Uterus (tissue), 3 donors: ENCODE measurements at regions not wholly inside any gene's neighbourhood (a gene's known extent, or its start where the extent isn't known, plus 50 kb on each side); places are given as distances from the start of the nearest gene placed in this dataset.

Source experiments
- DNase-seq, 2 donors: peaks; one replicate each; pipeline ENCODE4 v3.0.0-alpha.2; 2019 to 2020
- H3K27ac ChIP-seq, 2 donors: fragments of 200-600 bp; sonication (generic); 1 replicate in 1 of 2; 2 replicates in 1 of 2; pipeline ENCODE4 v1.5.1; 2016 to 2018
- H3K27me3 ChIP-seq, 2 donors: fragments of 200-600 bp; sonication (generic); one replicate each; pipeline ENCODE4 v1.5.1; 2018 to 2019; ENCODE audit warnings: control low read depth in 1 of 2
- H3K36me3 ChIP-seq, 2 donors: fragments of 200-600 bp; sonication (generic); one replicate each; pipeline ENCODE4 v1.5.1; 2019; ENCODE audit warnings: control low read depth in 1 of 2
- H3K4me1 ChIP-seq, 2 donors: fragments of 200-600 bp; sonication (generic); one replicate each; pipeline ENCODE4 v1.5.1; 2018 to 2019; ENCODE audit warnings: control low read depth in 1 of 2
- H3K4me3 ChIP-seq, 2 donors: fragments of 200-600 bp; sonication (generic); 1 replicate in 1 of 2; 2 replicates in 1 of 2; pipeline ENCODE4 v1.5.1; 2018 to 2019; ENCODE audit warnings: mild to moderate bottlenecking in 1 of 2
- H3K9me3 ChIP-seq, 2 donors: fragments of 200-600 bp; sonication (generic); one replicate each; pipeline ENCODE4 v1.5.1; 2019; ENCODE audit warnings: control low read depth in 1 of 2
- CTCF ChIP-seq, 4 experiments: fragments of 200-600 bp in 2 of 4; fragments of 450-650 bp in 2 of 4; sonication (generic) in 2 of 4; IDR thresholded peaks; one replicate each; pipeline ENCODE4 v1.5.1; 2016 to 2019; ENCODE audit warnings: antibody characterized with exemption in 4 of 4, mild to moderate bottlenecking in 2 of 4, moderate library complexity in 1 of 4
- POLR2A ChIP-seq, 2 donors: fragments of 450-650 bp; IDR thresholded peaks; one replicate each; pipeline ENCODE4 v1.6.1; 2016; ENCODE audit warnings: antibody characterized with exemption in 2 of 2, mild to moderate bottlenecking in 1 of 2, moderate library complexity in 1 of 2
- intact Hi-C: fragments of 100-400 bp; cut with DNase I; formaldehyde crosslinking; loops from one replicate; pipeline ENCODE4 v1.15.1; 2023; ENCODE audit warnings: low total_unique reads
- donor health status: DM: yes; HTN: yes; CAD: no.

- no peak for DNase-seq
- Histone ChIP-seq H3K27ac (no peak overlapping the region), H3K36me3 (no peaks in the 10 kb centered on the region), H3K9me3 (no peaks in the 10 kb centered on the region), H3K4me3 (no peak overlapping the region), H3K27me3 (no peaks in the 10 kb centered on the region), H3K4me1 (no peaks in the 10 kb centered on the region)
- no peak for TF ChIP-seq CTCF (IDR thresholded peaks at IDR 0.05)
- intact Hi-C loops, result no loop called here
These were observed 229.9 kb upstream of the FOXN3 start for GRCh38 chr14:89646971-89647370.

DNA sequence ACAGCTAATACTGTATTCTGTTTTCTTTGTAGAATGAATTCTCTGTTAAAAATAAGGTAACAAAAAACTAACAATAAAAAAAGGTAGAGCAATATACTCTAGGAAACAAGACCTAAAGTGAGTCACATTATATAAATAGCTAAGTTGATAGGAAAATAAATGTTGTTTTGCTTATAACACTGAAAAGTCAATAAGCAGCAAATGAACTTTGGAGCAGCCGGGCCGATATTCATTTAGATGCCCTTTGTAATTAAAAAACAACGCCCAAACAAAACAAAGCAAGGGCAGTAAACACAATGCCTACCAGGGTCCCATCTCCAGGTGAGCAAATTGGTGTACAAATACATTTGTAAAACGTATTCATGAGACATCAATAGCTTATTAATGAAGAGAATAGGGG lies 227.6 kb upstream of the FOXN3 start:
- no peaks in the 10 kb centered on the region for H3K36me3 ChIP-seq
- no peaks in the 10 kb centered on the region for H3K27me3 ChIP-seq
- no peak overlapping the region for H3K27ac ChIP-seq
- H3K4me3 ChIP-seq, result no peak overlapping the region
- intact Hi-C loops, result no loop called here
- no peak for DNase-seq
- TF ChIP-seq CTCF (IDR thresholded peaks at IDR 0.05) (no peak), POLR2A (IDR thresholded peaks at IDR 0.05) (no peak)
- no peaks in the 10 kb centered on the region for H3K4me1 ChIP-seq
- H3K9me3 ChIP-seq, result no peaks in the 10 kb centered on the region

DNA sequence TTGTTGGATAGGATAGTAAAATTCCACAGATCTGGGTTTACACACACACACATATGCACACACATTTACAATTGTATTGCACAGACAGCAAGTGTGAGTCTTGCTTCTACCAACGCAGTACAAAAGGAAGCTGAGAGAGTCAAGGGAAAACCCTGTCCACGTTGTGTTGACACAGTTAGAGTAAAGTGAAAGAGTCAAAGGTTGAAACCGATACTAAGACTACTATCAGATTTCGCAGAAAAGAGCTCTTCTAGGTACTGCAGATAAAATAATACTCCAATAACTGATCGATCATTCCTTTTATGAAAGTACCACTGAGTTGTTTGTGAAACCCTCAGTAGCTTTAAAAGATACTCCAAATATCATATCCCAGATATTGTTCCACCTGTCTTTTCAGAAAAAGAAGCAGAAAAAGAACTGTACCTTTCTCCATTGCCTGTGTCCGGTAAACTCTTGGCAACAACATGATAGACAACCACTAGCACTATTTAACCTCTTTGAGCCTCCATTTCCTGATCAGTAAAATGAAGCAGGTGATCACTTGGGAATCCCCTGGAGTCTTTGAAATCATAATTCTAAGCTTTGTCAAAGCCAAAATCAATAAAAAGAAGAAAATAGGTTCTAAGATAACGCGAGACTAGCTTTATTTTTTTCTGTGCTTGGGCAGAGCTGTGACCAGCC lies 224.6 kb upstream of the FOXN3 start:
- intact Hi-C loops, result no loop called here
- H3K27me3 ChIP-seq, result no peaks in the 10 kb centered on the region
- H3K36me3 ChIP-seq, result no peaks in the 10 kb centered on the region
- H3K9me3 ChIP-seq, result no peaks in the 10 kb centered on the region
- H3K4me3 ChIP-seq, result no peak overlapping the region
- H3K4me1 ChIP-seq, result no peaks in the 10 kb centered on the region
- TF ChIP-seq POLR2A (IDR thresholded peaks at IDR 0.05), result no peak
- H3K27ac ChIP-seq, result no peak overlapping the region
- DNase-seq, result no peak

DNA sequence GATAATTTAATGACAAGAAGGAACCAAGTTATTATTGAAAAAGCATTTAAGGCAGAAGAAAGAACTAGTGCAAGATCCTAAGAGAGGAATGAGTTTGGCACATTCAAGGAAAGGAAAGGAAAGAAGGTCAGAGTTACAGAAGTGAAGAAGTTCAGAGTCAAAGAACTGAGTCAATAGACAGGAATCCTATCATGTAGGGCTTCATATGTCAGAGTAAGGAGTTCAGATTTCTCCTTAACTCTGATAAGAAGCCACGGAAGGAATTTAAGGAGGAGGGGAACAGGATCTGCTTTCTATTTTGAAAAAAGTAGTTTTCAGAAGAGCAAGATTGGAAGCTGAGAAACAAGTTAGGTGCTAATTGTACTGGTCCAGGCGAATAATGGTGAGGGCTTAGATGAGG lies 223.1 kb upstream of the FOXN3 start:
- Histone ChIP-seq H3K4me1 (no peaks in the 10 kb centered on the region), H3K27me3 (no peaks in the 10 kb centered on the region), H3K27ac (no peak overlapping the region), H3K9me3 (no peaks in the 10 kb centered on the region), H3K36me3 (no peaks in the 10 kb centered on the region), H3K4me3 (no peak overlapping the region)
- DNase-seq, result no peak
- intact Hi-C loops, result no loop called here
- no peak for TF ChIP-seq POLR2A (IDR thresholded peaks at IDR 0.05)
- no peak for TF ChIP-seq CTCF (IDR thresholded peaks at IDR 0.05)

DNA sequence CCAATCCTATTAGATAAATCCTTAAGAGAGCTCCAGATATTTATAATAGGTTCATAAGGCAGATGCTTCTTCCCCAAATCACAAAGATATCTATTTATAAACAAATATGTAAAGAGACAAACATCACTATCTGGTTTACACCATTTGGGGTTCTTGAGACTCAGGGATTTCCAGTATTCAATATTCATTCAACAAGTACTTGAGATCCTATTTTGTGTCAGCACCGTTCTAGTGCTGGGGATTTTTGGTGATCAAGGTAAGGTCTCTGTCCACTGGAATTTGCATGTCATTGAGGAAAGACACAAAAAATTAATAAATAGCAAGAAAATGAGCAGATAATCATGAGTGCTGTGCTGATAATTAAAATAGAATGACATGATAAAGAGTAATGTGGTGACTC lies 222.7 kb upstream of the FOXN3 start:
- intact Hi-C loops, result no loop called here
- TF ChIP-seq POLR2A (IDR thresholded peaks at IDR 0.05), result no peak
- TF ChIP-seq CTCF (IDR thresholded peaks at IDR 0.05), result no peak
- H3K27ac ChIP-seq, result no peak overlapping the region
- no peak for DNase-seq
- no peaks in the 10 kb centered on the region for H3K9me3 ChIP-seq
- H3K36me3 ChIP-seq, result no peaks in the 10 kb centered on the region
- no peak overlapping the region for H3K4me3 ChIP-seq
- no peaks in the 10 kb centered on the region for H3K4me1 ChIP-seq
- no peaks in the 10 kb centered on the region for H3K27me3 ChIP-seq

DNA sequence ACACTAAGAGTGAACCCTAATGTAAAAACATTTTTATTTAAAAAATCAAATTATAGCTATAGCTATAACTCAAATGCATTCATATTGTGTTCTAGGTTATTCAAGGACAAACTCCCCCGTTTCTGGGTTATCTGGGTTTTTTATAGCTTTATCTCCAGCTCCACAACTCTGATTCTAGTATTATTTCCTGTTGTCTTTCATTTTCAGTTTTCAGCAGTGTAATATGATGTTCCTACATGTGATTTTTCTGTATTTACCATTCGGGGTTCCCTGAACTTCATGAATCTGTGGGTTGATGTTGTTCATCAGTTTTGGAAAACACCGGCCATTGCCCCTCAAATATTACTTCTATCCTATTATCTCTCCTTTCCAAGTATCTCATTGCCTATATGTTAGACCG lies 221.9 kb upstream of the FOXN3 start:
- no peaks in the 10 kb centered on the region for H3K36me3 ChIP-seq
- H3K9me3 ChIP-seq, result no peaks in the 10 kb centered on the region
- no peaks in the 10 kb centered on the region for H3K4me1 ChIP-seq
- intact Hi-C loops, result no loop called here
- H3K4me3 ChIP-seq, result no peak overlapping the region
- no peak for DNase-seq
- no peak overlapping the region for H3K27ac ChIP-seq
- H3K27me3 ChIP-seq, result no peaks in the 10 kb centered on the region
- no peak for TF ChIP-seq CTCF (IDR thresholded peaks at IDR 0.05)
- TF ChIP-seq POLR2A (IDR thresholded peaks at IDR 0.05), result no peak
